ENCODE measurements at regions not wholly inside any gene's neighbourhood (a gene's known extent, or its start where the extent isn't known, plus 50 kb on each side); places are given as distances from the start of the nearest gene placed in this dataset.

DNA sequence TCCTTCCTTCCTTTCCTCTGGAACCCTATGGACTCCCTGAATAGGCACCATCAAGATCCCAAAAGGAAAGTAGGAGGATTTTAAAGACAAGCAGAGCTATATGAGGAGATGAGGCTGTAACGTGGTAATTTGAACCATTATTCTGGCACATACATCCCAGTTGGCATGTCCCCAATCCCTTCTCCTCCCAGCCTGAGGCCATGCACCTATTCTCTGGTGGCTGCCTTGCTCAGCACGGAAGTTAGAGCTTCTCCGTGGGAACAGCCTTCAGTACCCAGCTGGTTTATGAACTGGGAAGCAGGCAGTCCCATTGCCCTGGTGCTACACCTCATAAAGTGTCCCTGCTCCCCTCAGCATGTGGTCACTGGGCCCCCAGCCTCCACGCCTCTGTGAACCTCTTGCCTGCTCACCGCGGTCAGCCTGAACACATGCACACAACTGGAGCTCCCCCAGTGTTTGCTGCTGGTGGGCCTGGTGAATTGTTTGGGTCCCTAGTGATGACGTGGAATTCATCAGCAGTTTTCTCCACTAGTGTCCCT is 139.9 kb upstream of the PLET1 start:
- TF ChIP-seq, protein P1, sequence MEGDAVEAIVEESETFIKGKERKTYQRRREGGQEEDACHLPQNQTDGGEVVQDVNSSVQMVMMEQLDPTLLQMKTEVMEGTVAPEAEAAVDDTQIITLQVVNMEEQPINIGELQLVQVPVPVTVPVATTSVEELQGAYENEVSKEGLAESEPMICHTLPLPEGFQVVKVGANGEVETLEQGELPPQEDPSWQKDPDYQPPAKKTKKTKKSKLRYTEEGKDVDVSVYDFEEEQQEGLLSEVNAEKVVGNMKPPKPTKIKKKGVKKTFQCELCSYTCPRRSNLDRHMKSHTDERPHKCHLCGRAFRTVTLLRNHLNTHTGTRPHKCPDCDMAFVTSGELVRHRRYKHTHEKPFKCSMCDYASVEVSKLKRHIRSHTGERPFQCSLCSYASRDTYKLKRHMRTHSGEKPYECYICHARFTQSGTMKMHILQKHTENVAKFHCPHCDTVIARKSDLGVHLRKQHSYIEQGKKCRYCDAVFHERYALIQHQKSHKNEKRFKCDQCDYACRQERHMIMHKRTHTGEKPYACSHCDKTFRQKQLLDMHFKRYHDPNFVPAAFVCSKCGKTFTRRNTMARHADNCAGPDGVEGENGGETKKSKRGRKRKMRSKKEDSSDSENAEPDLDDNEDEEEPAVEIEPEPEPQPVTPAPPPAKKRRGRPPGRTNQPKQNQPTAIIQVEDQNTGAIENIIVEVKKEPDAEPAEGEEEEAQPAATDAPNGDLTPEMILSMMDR (IDR thresholded peaks at IDR 0.05): no peak
- TF ChIP-seq POLR2A (IDR thresholded peaks at IDR 0.05): no peak

Measured in testis (tissue), 2 donors.